Stimulated activated CD4-positive, alpha-beta T cell treated with anti-CD3 and anti-CD28 coated beads, Interleukin-15, amount 100 ng/mL, for 48 hours (primary cell): ENCODE measurements at regions not wholly inside any gene's neighbourhood (a gene's known extent, or its start where the extent isn't known, plus 50 kb on each side); places are given as distances from the start of the nearest gene placed in this dataset.
"Not testable (repeated sequence)": the region's sequence is repeated elsewhere in the genome, so short reads cannot be mapped to it uniquely, and the experiment has no call there.

Experiments used
- DNase-seq, 2 donors: peaks; one replicate each; pipeline ENCODE4 v3.0.0-alpha.2; 2020; ENCODE audit warnings: low read depth in 2 of 2

DNA sequence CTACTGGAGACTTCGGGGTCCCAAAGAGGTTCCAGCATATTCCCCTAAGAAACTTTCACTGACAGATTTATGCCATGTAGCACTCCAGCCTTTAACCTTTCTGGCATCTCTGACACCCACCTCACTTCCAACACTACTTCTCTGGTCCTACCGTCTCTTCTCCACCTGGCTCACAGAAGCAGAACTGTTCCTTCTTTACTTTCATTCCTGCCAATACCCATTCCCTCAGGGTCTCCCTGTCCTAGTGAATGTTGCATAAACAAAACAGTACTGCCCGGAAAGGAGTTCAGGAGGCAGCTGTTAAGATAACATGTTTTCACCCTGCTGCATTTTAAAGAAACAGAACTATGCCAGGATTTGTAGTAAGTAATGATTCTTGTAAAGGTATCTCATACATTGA, 136.0 kb upstream of the MIR17HG start:
- no peak for DNase-seq

GRCh38 chr13:91212231-91212630, 135.3 kb upstream of the MIR17HG start:
- no peak for DNase-seq

- no peak for DNase-seq
Observed at GRCh38 chr13:91214031-91214430, 133.5 kb upstream of the MIR17HG start.

GRCh38 chr13:91216928-91217700, 130.4 kb upstream of the MIR17HG start:
- DNase-seq: no peak

DNA sequence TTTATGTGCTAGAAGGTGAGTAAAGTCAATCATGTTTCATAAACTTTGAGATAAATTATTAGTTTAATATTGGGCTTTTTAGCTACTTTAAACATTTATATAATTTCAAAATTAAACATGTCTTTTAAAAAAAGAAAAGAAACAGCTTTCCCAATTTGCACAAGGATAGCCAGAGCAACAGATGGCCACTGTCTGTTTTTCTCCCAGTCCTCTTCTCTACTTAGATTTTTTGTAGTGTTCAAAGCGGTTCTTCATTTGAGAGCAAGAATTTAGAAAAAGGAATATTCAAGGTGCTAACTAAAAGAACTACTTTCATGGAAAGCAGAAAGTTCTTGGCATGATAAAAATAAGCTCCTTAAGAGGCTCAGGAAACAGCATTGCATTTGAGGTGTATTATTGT, 128.3 kb upstream of the MIR17HG start:
- no peak for DNase-seq

- no peak for DNase-seq
Observed at GRCh38 chr13:91220872-91221271, 126.6 kb upstream of the MIR17HG start.

- no peak for DNase-seq
Observed at GRCh38 chr13:91228108-91228507, 119.4 kb upstream of the MIR17HG start.

DNA sequence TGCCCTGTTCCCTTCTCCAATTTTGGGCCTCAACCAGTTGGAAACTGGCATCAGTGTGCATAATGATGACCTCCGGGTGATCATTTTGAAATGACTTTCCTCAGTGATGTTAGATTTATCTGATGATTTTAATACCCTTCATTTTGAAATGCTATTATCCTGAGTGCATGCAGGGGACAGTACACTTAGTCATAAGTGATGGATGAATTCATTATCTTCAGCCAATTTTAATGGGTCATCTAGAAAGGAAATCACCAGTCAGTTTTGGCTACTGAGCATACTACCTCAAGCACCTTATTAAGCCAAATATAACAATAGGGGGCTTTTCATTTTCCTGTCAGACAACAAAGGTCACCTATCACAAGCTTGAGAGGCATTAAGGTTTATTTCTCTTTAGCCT, 118.5 kb upstream of the MIR17HG start:
- no peak for DNase-seq

GRCh38 chr13:91232716-91233115, 114.8 kb upstream of the MIR17HG start:
- DNase-seq: no peak

- DNase-seq: no peak
Observed at GRCh38 chr13:91233291-91233690, 114.2 kb upstream of the MIR17HG start.

DNA sequence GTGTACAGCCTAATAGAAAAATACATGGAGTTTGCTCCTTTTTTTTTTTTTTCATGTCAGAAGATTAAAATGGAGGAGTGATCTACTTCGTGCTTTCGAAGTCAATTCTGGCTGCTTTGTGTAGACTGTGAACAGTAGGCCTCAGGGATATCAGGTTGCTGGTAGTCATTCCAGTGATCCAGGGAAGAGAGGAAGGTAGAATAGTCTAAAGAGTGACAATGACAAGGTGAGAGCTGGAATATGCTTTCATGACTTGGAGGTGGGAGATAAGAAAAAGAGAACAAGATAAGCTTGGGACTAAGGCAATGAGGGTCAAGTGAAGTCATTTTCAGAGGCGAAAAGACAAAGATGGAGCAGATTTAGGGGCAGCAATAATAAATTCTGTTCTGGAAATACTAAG, 111.3 kb upstream of the MIR17HG start:
- DNase-seq: no peak

DNA sequence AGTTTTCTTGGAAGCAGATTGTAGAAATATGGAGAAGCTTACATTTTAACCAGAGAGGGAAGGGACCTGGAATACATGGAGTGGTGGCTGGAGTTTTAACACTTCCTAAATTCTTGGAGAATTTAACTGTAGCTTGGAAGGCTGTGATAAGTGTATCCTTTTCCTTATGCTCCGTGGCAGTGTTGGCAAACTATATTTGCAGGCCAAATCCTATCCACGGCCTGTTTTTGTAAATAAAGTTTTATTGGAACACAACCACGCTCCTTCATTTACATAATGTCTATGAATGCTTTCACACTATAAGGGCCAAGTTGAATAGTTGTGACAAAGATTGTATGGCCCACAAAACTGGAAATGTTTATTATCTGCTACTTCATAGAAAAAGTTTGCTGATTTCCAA, 110.6 kb upstream of the MIR17HG start:
- DNase-seq: no peak

DNA sequence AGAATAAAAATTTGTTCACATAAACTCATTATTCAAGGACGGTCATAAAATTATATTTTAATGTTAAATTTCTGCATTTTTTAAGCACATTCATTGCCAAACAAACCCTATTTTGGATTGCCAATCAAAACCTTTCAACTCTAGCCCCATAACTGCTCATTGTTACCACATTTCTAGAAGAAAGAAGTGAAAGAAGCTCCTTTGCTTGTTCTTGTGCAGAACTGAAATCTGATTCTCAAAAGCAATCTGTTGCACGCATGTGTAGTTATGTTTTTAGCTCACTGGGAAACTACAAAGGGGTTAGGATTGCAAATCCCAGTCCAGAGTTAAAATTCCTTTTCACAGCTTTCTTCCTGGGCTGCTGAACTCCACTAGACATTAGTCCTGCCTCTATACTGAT, 109.5 kb upstream of the MIR17HG start:
- DNase-seq: no peak

GRCh38 chr13:91240341-91240740, 107.1 kb upstream of the MIR17HG start:
- no peak for DNase-seq

DNA sequence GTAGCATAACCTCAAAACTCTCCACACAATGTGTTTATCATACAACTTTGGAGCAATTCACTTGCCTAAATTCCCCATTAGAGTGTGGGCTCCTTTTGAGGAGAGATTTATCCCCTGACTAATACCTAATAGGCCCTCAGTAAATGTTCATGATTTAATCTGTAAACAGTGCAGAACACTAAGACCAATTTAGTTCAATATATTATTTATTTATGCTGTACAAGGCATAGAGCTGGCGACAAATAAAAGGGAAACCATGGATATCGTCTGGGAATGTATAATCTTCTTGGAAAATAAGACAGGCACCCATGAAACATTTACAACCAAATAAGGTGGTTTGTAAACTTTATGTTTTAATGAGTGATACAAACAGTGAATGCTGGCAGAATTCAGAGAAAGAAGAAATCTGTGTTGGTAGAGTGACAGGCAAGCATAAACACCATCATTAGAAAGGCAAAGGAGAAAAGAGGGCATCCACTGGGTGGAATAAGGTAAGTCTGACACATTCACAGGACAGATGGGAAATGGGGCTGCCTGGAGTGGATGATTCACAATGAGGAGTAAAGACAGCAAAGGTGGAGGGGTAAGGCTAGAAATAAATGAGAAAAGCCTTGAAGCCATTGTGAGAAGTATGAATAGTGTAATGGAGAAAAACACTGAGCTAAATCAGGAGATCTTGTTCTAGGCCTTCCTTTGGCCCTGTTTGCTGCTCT, 106.1 kb upstream of the MIR17HG start:
- DNase-seq: no peak

GRCh38 chr13:91242652-91243051, 104.8 kb upstream of the MIR17HG start:
- DNase-seq: no peak

DNA sequence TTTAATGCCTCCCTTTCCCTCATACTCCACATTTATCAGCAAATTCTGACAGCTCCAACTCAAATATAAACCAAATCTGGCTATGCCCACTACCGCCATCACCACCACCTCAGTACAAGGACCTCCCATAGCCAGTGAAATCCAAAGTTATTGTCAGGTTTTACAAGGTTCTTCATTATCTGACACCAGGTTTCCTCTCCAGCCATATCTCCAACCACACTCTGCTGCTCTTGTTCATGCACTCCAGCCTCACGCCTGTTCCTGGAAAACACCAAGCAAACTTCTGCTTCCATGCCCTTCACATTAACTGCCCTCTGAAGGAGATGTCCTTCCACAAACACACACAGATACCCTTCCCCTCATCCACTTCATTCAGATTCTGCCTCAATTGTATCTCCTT, 102.2 kb upstream of the MIR17HG start:
- no peak for DNase-seq

DNA sequence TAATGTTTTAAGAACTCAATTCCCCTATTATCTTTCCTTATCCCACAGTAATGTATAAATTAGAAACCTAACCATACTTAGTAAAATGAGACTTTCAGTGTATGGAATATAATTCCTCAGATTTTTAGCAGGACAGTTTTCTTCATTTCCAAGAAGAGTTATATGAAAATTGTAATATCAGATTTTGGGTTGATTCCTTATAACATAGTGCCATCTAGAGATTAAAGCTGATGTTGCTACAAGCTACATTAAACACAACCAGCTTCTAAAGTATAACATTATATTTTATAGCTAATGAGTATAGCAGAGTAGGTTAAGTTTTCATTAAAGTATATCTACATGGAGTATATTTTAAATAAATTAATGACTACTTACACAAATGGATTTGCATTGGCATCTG, 99.7 kb upstream of the MIR17HG start:
- DNase-seq: no peak

GRCh38 chr13:91248249-91248648, 99.2 kb upstream of the MIR17HG start:
- no peak for DNase-seq

DNA sequence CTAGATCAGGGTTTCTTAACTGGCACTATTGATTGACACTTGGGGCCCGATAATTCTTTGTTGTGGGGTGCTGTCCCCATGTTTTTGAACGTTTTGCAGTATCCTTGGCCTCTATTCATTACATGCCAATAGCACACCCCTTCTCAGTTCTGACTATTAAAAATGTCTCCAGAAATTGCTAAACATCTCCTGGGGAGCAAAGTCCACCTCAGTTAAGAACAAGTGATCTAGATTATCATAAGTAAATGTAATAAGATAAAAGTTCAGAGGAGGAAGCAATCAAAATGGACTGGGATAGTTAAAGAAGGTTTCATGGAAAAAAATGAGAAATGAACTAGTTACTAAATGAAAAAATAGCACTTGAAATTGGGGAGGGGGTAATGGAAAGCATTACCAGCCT, 98.1 kb upstream of the MIR17HG start:
- DNase-seq: no peak

- no peak for DNase-seq
Observed at GRCh38 chr13:91249861-91250260, 97.6 kb upstream of the MIR17HG start.

GRCh38 chr13:91251573-91251972, 95.9 kb upstream of the MIR17HG start:
- not testable (repeated sequence) for DNase-seq

- DNase-seq: no peak
Observed at GRCh38 chr13:91264484-91264883, 83.0 kb upstream of the MIR17HG start.

DNA sequence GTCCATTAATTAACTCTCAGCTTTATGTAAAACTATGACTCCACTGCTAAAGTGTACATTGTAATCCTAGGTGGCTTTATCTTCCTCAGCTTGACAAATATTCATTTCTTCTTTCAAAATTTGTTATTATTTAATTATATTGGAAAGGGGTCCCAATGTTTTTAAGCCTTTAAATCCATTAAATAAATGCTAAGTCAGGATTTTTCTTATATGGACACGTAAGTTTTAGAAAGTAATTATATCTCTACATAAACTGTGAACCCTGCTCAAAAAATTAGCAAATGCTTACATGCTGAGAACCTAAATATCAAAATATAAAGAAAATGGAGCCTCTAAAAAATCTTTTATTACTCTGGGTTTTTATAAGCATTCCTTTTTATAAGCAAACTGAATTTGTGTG, 78.2 kb upstream of the MIR17HG start:
- no peak for DNase-seq
